H1 (cell line): ENCODE measurements at regions not wholly inside any gene's neighbourhood (a gene's known extent, or its start where the extent isn't known, plus 50 kb on each side); places are given as distances from the start of the nearest gene placed in this dataset.

ENCODE experiments used
- CTCF ChIA-PET: fragments of 300-600 bp; sonication (Branson Sonifier 250); formaldehyde crosslinking; loops from one replicate; lab custom pipeline; 2021; ENCODE audit not compliant: partially characterized antibody; lab: Charles Lee
- POLR2A ChIA-PET: fragments of 300-600 bp; sonication (Branson Sonifier 250); formaldehyde crosslinking; loops from one replicate; lab custom pipeline; 2021; ENCODE audit warnings: inconsistent platforms; ENCODE audit not compliant: partially characterized antibody; lab: Charles Lee
- DNase-seq, 2 experiments: peaks; one replicate each; pipeline versions ENCODE4 v3.0.0 to v3.0.0-alpha.2; 2010 to 2022; ENCODE audit warnings: low spot score in 2 of 2, low read depth in 1 of 2, mixed read lengths in 1 of 2
- FAIRE-seq: peaks from 2 replicates; lab custom pipeline; 2011; peaks lifted over from hg19 to GRCh38; lab: Jason Lieb, UNC
- H2AFZ ChIP-seq: 2 replicates; pipeline ENCODE4 v1.8.1; 2012; ENCODE audit warnings: low read length, inconsistent platforms
- H2AK5ac ChIP-seq: 2 replicates; pipeline ENCODE4 v1.6.1; 2013; ENCODE audit warnings: low read depth, low read length
- H2BK120ac ChIP-seq: replicated peaks from 2 replicates; pipeline ENCODE3; 2013; ENCODE audit warnings: low read depth, low read length, inconsistent platforms
- H2BK12ac ChIP-seq: 2 replicates; pipeline ENCODE4 v1.6.1; 2013; ENCODE audit warnings: low read depth, low read length
- H2BK15ac ChIP-seq: 2 replicates; pipeline ENCODE4 v1.6.1; 2013; ENCODE audit warnings: low read length
- H2BK20ac ChIP-seq: 2 replicates; pipeline ENCODE4 v1.6.1; 2013; ENCODE audit warnings: low read length
- H2BK5ac ChIP-seq: 2 replicates; pipeline ENCODE4 v1.6.1; 2013; ENCODE audit warnings: low read depth, low read length
- H3K14ac ChIP-seq: 2 replicates; pipeline ENCODE4 v1.6.1; 2013; ENCODE audit warnings: inconsistent platforms; ENCODE audit not compliant: insufficient read length
- H3K18ac ChIP-seq: 2 replicates; pipeline ENCODE4 v1.6.1; 2013; ENCODE audit warnings: low read length; ENCODE audit errors: extremely low read depth
- H3K23ac ChIP-seq: 2 replicates; pipeline ENCODE4 v1.6.1; 2013; ENCODE audit warnings: inconsistent platforms; ENCODE audit not compliant: insufficient read length
- H3K23me2 ChIP-seq: 2 replicates; pipeline ENCODE4 v1.6.1; 2013; ENCODE audit warnings: low read depth, low read length
- H3K27ac ChIP-seq: 2 replicates; pipeline ENCODE4 v1.6.1; 2011; ENCODE audit warnings: low read depth, low read length, inconsistent platforms
- H3K27me3 ChIP-seq, 4 experiments: replicated peaks in 1 of 4; 1 replicate in 1 of 4; 2 replicates in 3 of 4; pipeline versions ENCODE4 v1.6.1 to v1.8.1; 2011 to 2013; ENCODE audit warnings: low read length in 3 of 4, mild to moderate bottlenecking in 3 of 4, inconsistent platforms in 2 of 4, mixed read lengths in 2 of 4, moderate library complexity in 1 of 4; ENCODE audit not compliant: control insufficient read depth in 3 of 4, insufficient read depth in 3 of 4; ENCODE audit errors: extremely low read depth in 1 of 4
- H3K36me3 ChIP-seq, 4 experiments: 2 replicates each; pipeline versions ENCODE4 v1.6.1 to v1.8.1; 2011 to 2013; ENCODE audit warnings: mild to moderate bottlenecking in 4 of 4, low read length in 3 of 4, moderate library complexity in 2 of 4, control low read depth in 1 of 4, inconsistent platforms in 1 of 4; ENCODE audit not compliant: insufficient read depth in 4 of 4, control insufficient read depth in 2 of 4
- H3K4ac ChIP-seq: replicated peaks from 2 replicates; pipeline ENCODE3; 2013; ENCODE audit warnings: low read length, low read depth, mixed read lengths, inconsistent platforms; ENCODE audit not compliant: insufficient read length
- H3K4me1 ChIP-seq, 4 experiments: replicated peaks in 1 of 4; 1 replicate in 1 of 4; 2 replicates in 3 of 4; pipeline versions ENCODE4 v1.6.1 to v1.8.1; 2011 to 2013; ENCODE audit warnings: low read length in 3 of 4, inconsistent platforms in 2 of 4, mixed read lengths in 1 of 4; ENCODE audit not compliant: insufficient read depth in 4 of 4, control insufficient read depth in 3 of 4
- H3K4me2 ChIP-seq, 2 experiments: 2 replicates each; pipeline versions ENCODE4 v1.6.1 to v1.8.1; 2011 to 2013; ENCODE audit warnings: low read depth in 2 of 2, low read length in 2 of 2, control low read depth in 1 of 2, inconsistent platforms in 1 of 2, mild to moderate bottlenecking in 1 of 2; ENCODE audit not compliant: insufficient read depth in 1 of 2
- H3K4me3 ChIP-seq, 4 experiments: fragments of 200-600, 300-600 bp in 1 of 4; sonication (generic), shearing (Covaris generic), sonication (Bioruptor Twin) in 1 of 4; 2 replicates each; pipeline versions ENCODE4 v1.5.1 to v1.8.1; 2011 to 2016; ENCODE audit warnings: low read length in 4 of 4, low read depth in 3 of 4, control low read depth in 2 of 4, inconsistent platforms in 2 of 4, mild to moderate bottlenecking in 2 of 4, mixed read lengths in 1 of 4, moderate library complexity in 1 of 4; ENCODE audit not compliant: insufficient read depth in 2 of 4; ENCODE audit errors: extremely low read depth in 1 of 4
- H3K56ac ChIP-seq: replicated peaks from 2 replicates; pipeline ENCODE3; 2013; ENCODE audit warnings: low read depth, mild to moderate bottlenecking, mixed read lengths, low read length, inconsistent platforms; ENCODE audit not compliant: insufficient read length
- H3K79me1 ChIP-seq: 2 replicates; pipeline ENCODE4 v1.6.1; 2013; ENCODE audit warnings: low read depth, low read length, control low read depth
- H3K79me2 ChIP-seq, 2 experiments: 2 replicates each; pipeline versions ENCODE4 v1.6.1 to v1.8.1; 2012 to 2013; ENCODE audit warnings: low read length in 2 of 2, mild to moderate bottlenecking in 2 of 2, inconsistent platforms in 1 of 2; ENCODE audit not compliant: insufficient read depth in 2 of 2, control insufficient read depth in 1 of 2
- H3K9ac ChIP-seq, 4 experiments: replicated peaks in 1 of 4; 1 replicate in 1 of 4; 2 replicates in 3 of 4; pipeline versions ENCODE4 v1.6.1 to v1.8.1; 2011 to 2013; ENCODE audit warnings: low read depth in 3 of 4, low read length in 3 of 4, control low read depth in 2 of 4, mild to moderate bottlenecking in 2 of 4, moderate library complexity in 2 of 4, inconsistent platforms in 1 of 4; ENCODE audit errors: extremely low read depth in 1 of 4
- H3K9me3 ChIP-seq, 2 experiments: 2 replicates each; pipeline versions ENCODE4 v1.6.1 to v1.8.1; 2012 to 2013; ENCODE audit warnings: mild to moderate bottlenecking in 2 of 2, moderate library complexity in 2 of 2, control low read depth in 1 of 2, inconsistent platforms in 1 of 2, low read depth in 1 of 2, low read length in 1 of 2, mixed read lengths in 1 of 2; ENCODE audit not compliant: insufficient read depth in 2 of 2
- H4K20me1 ChIP-seq, 2 experiments: replicated peaks in 1 of 2; 2 replicates each; pipeline versions ENCODE3 to v1.8.1; 2011 to 2013; ENCODE audit warnings: inconsistent platforms in 2 of 2, low read length in 2 of 2, mild to moderate bottlenecking in 1 of 2; ENCODE audit not compliant: insufficient read depth in 2 of 2, control insufficient read depth in 1 of 2
- H4K5ac ChIP-seq: 2 replicates; pipeline ENCODE4 v1.6.1; 2013; ENCODE audit warnings: low read length, low read depth, mixed read lengths, inconsistent platforms; ENCODE audit not compliant: insufficient read length
- H4K8ac ChIP-seq: 2 replicates; pipeline ENCODE4 v1.8.0; 2013; ENCODE audit warnings: mild to moderate bottlenecking, moderate library complexity, low read length, inconsistent platforms; ENCODE audit not compliant: insufficient read depth; ENCODE audit errors: extremely low read depth
- H4K91ac ChIP-seq: replicated peaks from 2 replicates; pipeline ENCODE3; 2013; ENCODE audit warnings: low read length, mixed read lengths, inconsistent platforms; ENCODE audit not compliant: insufficient read length
- ASH2L ChIP-seq: fragments of 200-600, 300-600 bp; sonication (generic); IDR thresholded peaks from one replicate; pipeline ENCODE4 v1.7.1; 2017; ENCODE audit warnings: low read length
- BACH1 ChIP-seq: IDR thresholded peaks from 2 replicates; pipeline ENCODE4 v1.6.1; 2012; ENCODE audit warnings: low read length, improper control_type of control experiment
- BCL11A ChIP-seq, 2 experiments: IDR thresholded peaks; one replicate each; pipeline ENCODE4 v1.6.1; 2011; ENCODE audit warnings: low read depth in 2 of 2, low read length in 2 of 2, mild to moderate bottlenecking in 2 of 2
- BRCA1 ChIP-seq: IDR thresholded peaks from 2 replicates; pipeline ENCODE4 v1.6.1; 2012; ENCODE audit warnings: low read depth, low read length, improper control_type of control experiment
- CEBPB ChIP-seq: IDR thresholded peaks from 2 replicates; pipeline ENCODE4 v1.6.1; 2012; ENCODE audit warnings: low read depth, low read length
- KDM4A ChIP-seq: IDR thresholded peaks from one replicate; pipeline ENCODE4 v1.7.1; 2012; ENCODE audit warnings: low read depth, mild to moderate bottlenecking, moderate library complexity, low read length, inconsistent platforms; ENCODE audit not compliant: severe bottlenecking
- KDM5A ChIP-seq: fragments of 200-600 bp; IDR thresholded peaks from 2 replicates; pipeline ENCODE4 v1.7.1; 2012; ENCODE audit warnings: mild to moderate bottlenecking, low read length, inconsistent platforms, mixed read lengths
- NANOG ChIP-seq: IDR thresholded peaks from 2 replicates; pipeline ENCODE4 v1.6.1; 2011; ENCODE audit warnings: low read length, low read depth, mild to moderate bottlenecking, inconsistent platforms; ENCODE audit not compliant: insufficient read depth, poor library complexity, severe bottlenecking
- NRF1 ChIP-seq: IDR thresholded peaks from 2 replicates; pipeline ENCODE4 v1.6.1; 2011; ENCODE audit warnings: mild to moderate bottlenecking, low read depth, low read length, improper control_type of control experiment
- RAD21 ChIP-seq, 2 experiments: IDR thresholded peaks in 1 of 2; conservative IDR thresholded peaks in 1 of 2; 2 replicates each; pipeline ENCODE4 v1.6.1; 2011; ENCODE audit warnings: low read depth in 2 of 2, low read length in 2 of 2, improper control_type of control experiment in 1 of 2, inconsistent platforms in 1 of 2, mild to moderate bottlenecking in 1 of 2, moderate library complexity in 1 of 2
- RFX5 ChIP-seq: IDR thresholded peaks from 2 replicates; pipeline ENCODE4 v1.6.1; 2011; ENCODE audit warnings: low read depth, low read length, improper control_type of control experiment, borderline replicate concordance
- RNF2 ChIP-seq: fragments of 200-900, 300-1000 bp; sonication (generic); IDR thresholded peaks from 2 replicates; pipeline ENCODE4 v1.7.1; 2016; ENCODE audit warnings: borderline replicate concordance, low read depth, mild to moderate bottlenecking, antibody characterized with exemption, low read length; ENCODE audit not compliant: poor library complexity, severe bottlenecking; ENCODE audit errors: missing control alignments
- SAP30 ChIP-seq: fragments of 300-600 bp; sonication (generic); IDR thresholded peaks from 2 replicates; pipeline ENCODE4 v1.7.1; 2012; ENCODE audit warnings: low read length, moderate library complexity, mild to moderate bottlenecking, inconsistent platforms; ENCODE audit not compliant: insufficient read depth, insufficient replicate concordance
- ZNF274 ChIP-seq: IDR thresholded peaks from 2 replicates; pipeline ENCODE4 v1.7.0; 2012; ENCODE audit warnings: low read length, borderline replicate concordance; ENCODE audit errors: extremely low read depth
- WGBS, 2 experiments: shearing (Covaris generic) in 1 of 2; methylation state at CpG; one replicate each; pipeline versions ENCODE4 v1.1.6 to v1.1.7; 2013 to 2015; ENCODE audit warnings: low lambda C conversion rate in 2 of 2, mixed read lengths in 2 of 2, inconsistent platforms in 1 of 2, low coverage in 1 of 2, missing lambda C conversion rate in 1 of 2; ENCODE audit not compliant: insufficient replicate concordance in 2 of 2, insufficient coverage in 1 of 2, insufficient read length in 1 of 2; ENCODE audit errors: extremely low coverage in 1 of 2, missing lambda C conversion rate in 1 of 2; 5-methylcytosine and 5-hydroxymethylcytosine counted together

GRCh38 chr4:43732829-43733426, 715.7 kb downstream of the KCTD8 start:
- Histone ChIP-seq H2BK20ac (no peak overlapping the region), H4K5ac (no peak overlapping the region), H4K91ac (no peak overlapping the region), H3K4me3 (no peak overlapping the region), H4K20me1 (no peaks in the 10 kb centered on the region), H4K8ac (no peak overlapping the region), H3K27ac (no peak overlapping the region), H2BK15ac (no peak overlapping the region), H3K9me3 (no peaks in the 10 kb centered on the region), H3K14ac (no peak overlapping the region), H3K23me2 (no peaks in the 10 kb centered on the region), H3K23ac (no peak overlapping the region), H2AK5ac (no peak overlapping the region), H3K9ac (no peak overlapping the region), H2BK12ac (no peak overlapping the region; the same call in 1 of the 2 replicates), H3K79me1 (no peaks in the 10 kb centered on the region), H3K27me3 (no peaks in the 10 kb centered on the region), H3K18ac (no peak overlapping the region), H3K56ac (no peak overlapping the region), H2BK120ac (no peak overlapping the region), H3K4ac (no peak overlapping the region), H3K79me2 (no peaks in the 10 kb centered on the region), H3K36me3 (no peaks in the 10 kb centered on the region), H3K4me2 (no peak overlapping the region), H2AFZ (no peak overlapping the region), H2BK5ac (no peak overlapping the region), H3K4me1 (no peaks in the 10 kb centered on the region)
- 90 to 100% methylated on average over 1 to 9 of the region's 9 CpGs for WGBS, 2 experiments
- DNase-seq (no peak), FAIRE-seq (no peak)
- CTCF ChIA-PET = no interaction called here
- POLR2A ChIA-PET = no interaction called here
- TF ChIP-seq NRF1 = no peak
- no peak for TF ChIP-seq RNF2
- TF ChIP-seq ZNF274 = no peak
- TF ChIP-seq CEBPB = no peak
- no peak for TF ChIP-seq SAP30
- no peak for TF ChIP-seq BRCA1
- no peak for TF ChIP-seq KDM5A
- TF ChIP-seq RAD21 (IDR thresholded peaks at IDR 0.05 in 1 of 2, conservative IDR thresholded peaks at IDR 0.05 in 1 of 2; ENCODE audit: low read depth in 2 of 2, low read length in 2 of 2) = no peak
- TF ChIP-seq ASH2L = no peak
- no peak for TF ChIP-seq KDM4A
- no peak for TF ChIP-seq BCL11A (IDR thresholded peaks at IDR 0.05; ENCODE audit: low read depth in 2 of 2, low read length in 2 of 2)
- TF ChIP-seq RFX5 = no peak
- TF ChIP-seq NANOG = no peak
- no peak for TF ChIP-seq BACH1
